ENCODE measurements at regions not wholly inside any gene's neighbourhood (a gene's known extent, or its start where the extent isn't known, plus 50 kb on each side); places are given as distances from the start of the nearest gene placed in this dataset.
A peak's percentile ranks its signal among the peaks of the same experiment; 100 is the strongest.
"Not testable (repeated sequence)": the region's sequence is repeated elsewhere in the genome, so short reads cannot be mapped to it uniquely, and the experiment has no call there.

DNA sequence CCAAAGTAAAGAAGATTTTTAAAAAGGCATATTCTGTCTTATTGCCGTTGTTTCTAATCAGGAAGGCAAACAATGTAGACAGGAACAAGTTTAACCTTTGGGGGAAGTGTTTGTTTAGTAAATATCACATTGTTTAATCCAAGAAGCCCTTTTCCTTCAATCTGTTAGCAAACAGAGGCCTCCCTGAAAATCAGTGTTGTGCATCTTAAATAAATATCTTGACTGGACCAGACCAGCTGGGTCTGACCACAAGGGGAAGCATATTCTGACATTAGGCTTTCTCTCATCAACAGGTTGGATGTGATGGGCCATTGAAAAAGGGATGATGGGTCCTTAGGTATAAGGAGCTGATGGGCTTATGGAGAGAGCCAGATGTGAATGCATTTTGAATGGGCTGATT is 81.8 kb upstream of the SGIP1 start:
- ATAC-seq (no peak), DNase-seq (no peak)
- intact Hi-C loops (cut with DNase I, micrococcal nuclease): loop anchor here in 1 of 2 donors (10.0 kb wide), 1 partner anchor 207 kb away; no protein-coding TSS in a partner anchor

DNA sequence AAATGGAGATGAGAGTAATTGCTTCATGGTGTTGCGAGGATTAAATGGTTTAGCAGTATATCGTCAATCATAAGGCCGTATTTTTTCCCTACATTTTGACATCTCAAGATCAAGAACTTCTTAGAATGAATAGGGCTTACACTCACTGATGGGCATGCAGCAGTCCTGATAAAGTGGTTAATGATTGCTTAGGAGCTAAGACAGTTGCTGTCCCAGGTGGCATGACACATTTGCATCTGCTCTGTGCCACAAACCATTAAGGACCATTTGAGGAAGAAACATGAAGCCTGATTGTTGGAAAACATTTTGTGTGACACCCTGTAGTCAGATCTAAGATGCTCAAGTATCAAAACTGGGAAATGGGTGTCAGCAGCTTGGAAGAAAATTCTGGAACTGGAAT is 81.0 kb upstream of the SGIP1 start:
- ATAC-seq (no peak), DNase-seq (no peak)
- intact Hi-C loops (cut with DNase I, micrococcal nuclease): loop anchor here in 1 of 2 donors (10.0 kb wide), 1 partner anchor 208 kb away; no protein-coding TSS in a partner anchor

DNA sequence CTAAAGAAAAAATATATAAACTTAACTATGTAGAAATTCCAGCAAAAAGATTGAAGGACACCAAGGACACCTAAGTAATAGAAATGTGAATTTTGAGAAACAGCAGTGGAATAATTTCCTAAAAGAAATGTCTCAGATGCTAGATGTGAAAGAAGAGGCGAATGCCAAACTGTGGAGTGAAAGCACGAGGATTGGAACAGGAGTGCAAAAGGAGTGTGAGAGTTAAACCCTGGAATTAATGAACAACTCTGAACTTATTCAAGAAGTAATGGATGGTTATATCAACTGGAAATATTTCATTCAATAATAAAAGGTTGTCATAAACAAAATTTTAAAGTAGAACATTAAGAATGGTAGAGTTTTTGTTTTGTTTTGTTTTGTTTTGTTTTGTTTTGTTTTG is 78.5 kb upstream of the SGIP1 start:
- ATAC-seq (no peak), DNase-seq (no peak)
- intact Hi-C loops (cut with DNase I, micrococcal nuclease): loop anchor here in 1 of 2 donors (10.0 kb wide), 1 partner anchor 211 kb away; no protein-coding TSS in a partner anchor

DNA sequence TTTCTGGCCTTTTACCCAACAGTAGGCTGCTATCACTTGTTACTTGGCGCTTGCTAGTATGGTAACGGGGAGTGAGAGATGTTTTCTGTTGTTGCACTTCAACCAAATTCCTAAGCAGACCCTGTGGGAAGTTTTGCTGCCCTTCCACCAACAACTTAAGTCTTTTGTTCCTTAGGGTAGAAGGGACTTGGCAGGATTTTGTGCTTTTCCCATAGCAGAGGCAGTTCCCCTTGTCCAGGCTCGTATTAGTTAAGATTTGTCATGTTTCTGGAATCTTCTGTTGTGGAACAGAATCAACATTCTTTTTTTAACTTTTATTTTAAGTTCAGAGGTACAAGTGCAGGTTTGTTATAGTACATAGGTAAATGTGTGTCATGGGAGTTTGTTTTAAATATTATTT is 73.2 kb upstream of the SGIP1 start:
- DNase-seq (no peak), ATAC-seq (no peak)
- intact Hi-C loops (cut with DNase I, micrococcal nuclease): no loop called here

DNA sequence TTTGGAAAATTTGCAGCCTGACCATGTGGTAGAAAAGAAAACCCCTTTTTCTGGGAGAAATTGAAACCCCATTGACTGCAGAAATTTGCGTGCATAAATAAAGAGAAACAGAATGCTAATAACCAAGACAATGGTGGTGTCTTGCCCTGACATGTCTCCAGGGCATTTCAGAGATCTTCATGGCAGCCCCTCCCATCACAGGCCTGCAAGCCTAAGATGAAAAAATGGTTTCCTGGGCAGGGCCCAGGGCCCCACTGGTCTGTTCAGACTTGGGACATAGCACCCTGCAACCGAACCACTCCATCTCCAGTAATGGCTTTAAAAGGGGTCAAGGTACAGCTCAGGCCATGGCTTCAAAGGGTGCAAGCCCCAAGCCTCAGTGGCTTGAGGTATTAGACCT is 71.6 kb upstream of the SGIP1 start:
- intact Hi-C loops (cut with DNase I, micrococcal nuclease): no loop called here
- ATAC-seq (no peak), DNase-seq (no peak)

DNA sequence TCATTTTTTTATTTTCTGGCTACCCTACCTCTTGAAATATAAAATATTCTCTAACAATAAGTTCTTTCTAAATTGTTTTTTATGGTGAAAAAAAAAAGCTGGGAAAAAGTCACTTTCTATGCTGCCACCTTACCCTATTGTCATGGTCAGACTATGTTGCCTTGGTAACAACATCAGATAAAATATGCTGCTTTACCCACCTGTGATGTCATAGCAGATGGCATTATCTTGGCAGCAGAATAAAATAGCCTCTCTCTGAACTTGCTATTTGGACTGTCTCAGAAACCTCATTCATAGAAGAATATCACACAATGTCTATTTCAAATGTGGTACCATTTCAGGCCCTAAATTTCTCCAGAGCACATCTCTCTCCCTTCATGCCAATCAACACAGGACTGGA is 69.6 kb upstream of the SGIP1 start:
- intact Hi-C loops (cut with DNase I, micrococcal nuclease): no loop called here
- no peak for ATAC-seq
- no peak for DNase-seq

DNA sequence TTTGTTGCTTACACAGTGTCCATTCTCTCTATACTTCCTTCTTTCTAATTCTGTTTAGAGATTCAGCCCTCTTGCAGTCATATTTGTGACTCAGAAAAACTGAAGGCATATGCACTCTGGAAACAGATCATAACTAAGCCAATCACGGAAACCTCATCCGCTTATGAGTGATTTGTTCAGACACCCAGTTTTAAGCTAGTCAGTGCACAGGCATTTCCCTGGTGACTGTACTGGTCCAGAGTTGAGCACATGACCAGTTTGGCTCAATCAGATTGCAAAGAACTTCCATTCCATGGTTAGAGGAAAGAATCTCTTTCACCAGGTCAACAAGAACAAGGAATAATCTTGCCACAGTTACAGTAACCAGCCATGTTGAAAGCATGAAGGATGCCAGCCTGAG is 69.2 kb upstream of the SGIP1 start:
- intact Hi-C loops (cut with DNase I, micrococcal nuclease): no loop called here
- no peak for ATAC-seq

DNA sequence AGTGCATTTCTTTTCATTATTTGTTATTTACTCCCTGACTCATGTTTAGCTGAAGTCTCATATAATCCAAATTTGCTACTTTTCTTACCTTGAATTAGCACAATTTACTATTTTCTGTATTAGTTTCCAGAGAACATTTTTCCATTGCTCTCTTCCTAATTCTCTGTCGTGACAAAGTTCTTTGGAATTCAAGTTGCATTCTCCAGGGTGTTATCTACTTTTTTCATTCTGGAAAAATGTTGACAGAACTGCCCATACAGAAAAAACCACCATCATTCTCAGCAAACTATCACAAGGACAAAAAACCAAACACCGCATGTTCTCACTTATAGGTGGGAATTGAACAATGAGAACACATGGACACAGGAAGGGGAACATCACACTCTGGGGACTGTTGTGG is 67.3 kb upstream of the SGIP1 start:
- ATAC-seq; intact Hi-C loops (cut with DNase I, micrococcal nuclease); DNase-seq: not testable (repeated sequence)

More for the DNA sequence above, 69.2 kb upstream of the SGIP1 start:
- no peak for DNase-seq

DNA sequence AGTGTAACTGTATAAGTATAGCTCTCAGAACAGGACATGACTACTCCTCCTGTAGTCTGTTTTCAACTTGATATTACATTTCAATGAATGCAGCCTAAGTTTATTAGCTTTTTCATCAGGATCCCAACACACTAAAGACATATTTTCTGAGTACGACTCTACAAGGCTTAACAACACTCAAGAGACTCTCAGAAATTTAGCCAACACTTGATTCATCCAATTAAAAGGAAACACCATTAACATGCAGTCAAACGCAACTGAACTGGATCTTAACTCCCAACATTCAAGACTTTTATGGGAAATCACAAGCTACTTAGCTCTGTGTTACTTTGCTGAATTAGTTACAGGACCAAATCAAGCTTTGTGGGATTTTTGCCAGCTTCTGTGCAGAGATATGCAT is 65.2 kb upstream of the SGIP1 start:
- DNase-seq (no peak), ATAC-seq (no peak)
- intact Hi-C loops (cut with DNase I, micrococcal nuclease): no loop called here

DNA sequence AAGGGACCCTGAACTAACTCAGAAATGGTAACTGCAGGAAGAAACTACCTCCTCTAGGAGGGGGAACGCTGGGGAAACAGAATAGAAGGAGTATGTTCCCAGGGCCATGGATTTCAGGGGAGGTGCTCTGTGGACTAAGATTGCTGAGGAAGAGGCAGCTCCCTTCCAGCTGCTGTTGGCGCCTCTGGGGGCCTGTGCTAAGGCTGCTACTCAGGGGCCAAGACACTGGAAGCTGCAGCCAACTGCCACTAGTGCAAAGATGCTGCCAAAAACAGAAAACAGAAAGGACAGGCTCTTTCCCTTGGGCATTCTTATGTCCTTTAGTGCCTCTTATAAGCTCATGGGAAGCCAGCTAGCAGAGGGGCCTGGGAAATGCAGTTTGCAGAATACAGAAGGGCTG is 58.0 kb upstream of the SGIP1 start:
- intact Hi-C loops (cut with DNase I, micrococcal nuclease): no loop called here
- ATAC-seq (no peak), DNase-seq (no peak)

DNA sequence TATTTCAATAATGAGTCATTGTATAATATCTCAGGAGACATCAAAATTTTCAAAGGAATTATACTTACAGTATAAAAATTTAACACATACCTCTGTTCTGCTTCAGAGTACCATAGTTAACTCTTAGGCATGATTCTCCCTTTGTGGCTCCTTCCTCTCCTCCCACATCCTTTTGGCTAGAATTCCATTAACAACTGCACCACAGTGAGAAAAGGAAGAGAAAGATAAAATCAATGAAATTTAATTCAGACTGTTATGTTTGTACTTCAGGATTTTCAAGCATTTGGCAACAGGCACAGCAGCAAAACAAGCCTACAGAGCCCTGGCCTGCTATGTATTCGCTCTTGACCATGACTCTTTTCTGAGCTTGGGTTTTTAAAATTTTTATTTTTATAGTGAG is 57.2 kb upstream of the SGIP1 start:
- intact Hi-C loops (cut with DNase I, micrococcal nuclease): no loop called here
- DNase-seq (no peak), ATAC-seq (no peak)

DNA sequence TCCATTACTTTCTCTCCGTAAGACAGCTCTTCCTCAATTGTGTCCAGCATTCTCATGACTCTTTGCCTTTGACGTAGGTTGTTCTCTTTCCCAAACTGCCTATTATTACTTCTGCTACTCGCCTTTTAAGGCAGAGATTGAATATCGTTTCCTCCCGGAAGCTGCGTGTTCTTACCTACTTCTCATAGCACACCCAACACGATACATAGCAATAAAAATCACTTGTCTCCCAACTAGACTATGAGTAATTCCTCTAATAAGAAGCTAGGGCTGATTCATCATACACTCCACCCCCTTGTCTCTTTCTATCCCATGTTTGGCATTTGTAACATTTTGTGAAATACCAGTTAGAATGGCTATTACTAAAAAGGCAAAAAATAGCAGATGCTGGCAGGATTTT is 55.8 kb upstream of the SGIP1 start:
- DNase-seq (no peak), ATAC-seq (no peak)
- intact Hi-C loops (cut with DNase I, micrococcal nuclease): no loop called here

DNA sequence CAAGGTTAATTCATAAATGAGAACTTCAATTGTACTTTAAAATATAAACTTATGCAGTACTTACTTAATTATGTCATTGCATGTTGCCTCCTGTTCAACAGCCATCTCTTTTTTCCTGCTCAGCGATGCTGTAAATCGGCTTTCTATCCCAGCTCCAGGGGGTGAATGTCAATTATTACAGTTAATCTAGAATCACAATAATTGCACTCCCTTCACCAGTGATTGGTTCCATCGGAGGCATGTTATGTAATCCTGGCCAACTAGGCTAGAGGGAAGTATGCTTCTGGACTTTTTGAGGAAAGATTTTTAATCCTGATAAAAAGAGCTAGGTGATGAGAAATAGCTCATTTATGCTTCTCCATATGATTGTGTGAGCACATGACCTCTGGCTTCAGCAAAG is 53.8 kb upstream of the SGIP1 start:
- ATAC-seq: no peak
- intact Hi-C loops (cut with DNase I, micrococcal nuclease): no loop called here

DNA sequence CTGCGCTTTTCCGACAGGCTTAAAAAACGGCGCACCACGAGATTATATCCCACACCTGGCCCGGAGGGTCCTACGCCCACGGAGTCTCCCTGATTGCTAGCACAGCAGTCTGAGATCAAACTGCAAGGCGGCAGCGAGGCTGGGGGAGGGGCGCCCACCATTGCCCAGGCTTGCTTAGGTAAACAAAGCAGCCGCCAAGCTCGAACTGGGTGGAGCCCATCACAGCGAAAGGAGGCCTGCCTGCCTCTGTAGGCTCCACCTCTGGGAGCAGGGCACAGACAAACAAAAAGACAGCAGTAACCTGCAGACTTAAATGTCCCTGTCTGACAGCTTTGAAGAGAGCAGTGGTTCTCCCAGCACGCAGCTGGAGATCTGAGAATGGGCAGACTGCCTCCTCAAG is 52.7 kb upstream of the SGIP1 start:
- DNase-seq: peak in 1 of 2 donors; percentile 20
- ATAC-seq; intact Hi-C loops (cut with DNase I, micrococcal nuclease): not testable (repeated sequence)

More for the DNA sequence above, 53.8 kb upstream of the SGIP1 start:
- DNase-seq: no peak

Measured in left colon (tissue), 2 donors.